ENCODE measurements at regions not wholly inside any gene's neighbourhood (a gene's known extent, or its start where the extent isn't known, plus 50 kb on each side); places are given as distances from the start of the nearest gene placed in this dataset.

DNA sequence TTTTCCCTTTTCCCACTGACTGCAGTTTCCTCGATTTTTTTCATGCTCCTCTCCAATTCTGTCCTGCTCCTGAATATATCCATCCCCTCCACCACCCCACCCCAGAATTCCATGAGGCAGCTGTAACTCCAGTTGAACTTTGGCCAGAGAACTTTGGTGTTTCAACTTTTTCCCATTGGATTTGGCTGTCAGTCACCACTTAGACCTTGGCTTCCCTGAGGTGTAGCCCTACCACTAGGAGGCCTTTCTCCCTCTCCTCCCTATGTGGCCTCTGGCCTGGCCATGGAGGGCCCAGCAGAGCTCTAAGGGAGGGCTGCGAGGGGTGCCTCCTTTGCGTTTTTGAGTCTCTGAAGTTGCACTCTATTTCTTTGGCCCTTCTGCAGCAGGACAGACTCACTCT, 261.3 kb downstream of the PIK3R1 start:
- no peak for DNase-seq (ENCODE audit: low read depth in 1 of 2, low spot score in 1 of 2)

DNA sequence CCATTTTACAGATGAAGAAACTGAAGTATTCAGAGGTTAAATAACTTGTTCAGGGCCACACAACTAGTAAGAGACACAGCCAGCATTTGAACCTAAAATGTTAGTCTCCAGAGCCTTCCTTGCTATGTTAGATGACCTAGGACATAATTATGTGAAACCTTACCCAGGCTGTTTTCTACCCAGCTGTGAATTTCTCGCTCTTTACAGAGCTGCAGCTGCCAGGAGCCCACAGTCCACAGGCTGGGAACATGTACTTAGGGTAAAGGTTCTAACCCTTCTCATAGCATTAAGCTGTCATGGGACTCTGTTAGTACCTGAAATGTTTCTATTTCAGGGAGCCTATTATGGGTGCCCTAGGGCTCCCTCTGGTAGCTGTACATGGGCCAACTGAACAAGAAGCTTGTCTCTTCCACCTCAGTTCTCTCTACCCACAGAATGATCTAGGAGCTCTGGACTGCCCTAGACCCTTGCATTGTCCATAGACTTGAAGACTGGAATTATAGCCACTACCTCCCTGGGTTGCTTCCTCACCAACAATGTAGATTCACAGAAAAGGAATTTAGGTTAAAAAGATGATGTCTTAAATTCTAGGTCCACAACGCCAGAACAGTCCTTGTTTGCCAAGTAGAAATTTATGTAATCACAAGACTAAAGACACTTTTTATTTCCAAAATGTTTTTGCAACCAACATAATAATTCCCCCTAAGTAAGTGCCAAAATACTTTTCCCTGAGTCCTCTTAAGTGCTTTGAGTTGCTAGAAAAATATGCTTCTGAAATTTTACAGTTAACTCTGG, 262.9 kb downstream of the PIK3R1 start:
- no peak for DNase-seq (ENCODE audit: low read depth in 1 of 2, low spot score in 1 of 2)

DNA sequence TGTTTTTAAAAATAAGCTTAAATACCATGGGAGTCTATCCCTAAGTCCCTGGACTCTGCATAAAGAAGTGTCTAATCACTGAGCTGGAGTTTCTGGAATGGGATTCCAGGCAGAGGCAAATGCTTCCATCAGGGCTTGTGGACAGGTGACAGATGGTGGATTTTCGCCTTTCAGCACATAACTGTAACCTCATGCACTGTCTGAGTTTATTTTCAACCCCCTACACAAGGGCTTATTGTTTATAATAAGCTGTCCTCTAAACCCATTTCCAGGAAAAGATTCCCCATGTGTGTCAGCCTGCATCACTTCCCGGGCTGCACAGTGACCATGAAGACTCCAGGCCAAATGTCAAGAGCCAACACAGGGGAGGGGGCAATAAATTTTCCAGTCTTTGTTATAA, 264.0 kb downstream of the PIK3R1 start:
- no peak for DNase-seq (ENCODE audit: low read depth in 1 of 2, low spot score in 1 of 2)

DNA sequence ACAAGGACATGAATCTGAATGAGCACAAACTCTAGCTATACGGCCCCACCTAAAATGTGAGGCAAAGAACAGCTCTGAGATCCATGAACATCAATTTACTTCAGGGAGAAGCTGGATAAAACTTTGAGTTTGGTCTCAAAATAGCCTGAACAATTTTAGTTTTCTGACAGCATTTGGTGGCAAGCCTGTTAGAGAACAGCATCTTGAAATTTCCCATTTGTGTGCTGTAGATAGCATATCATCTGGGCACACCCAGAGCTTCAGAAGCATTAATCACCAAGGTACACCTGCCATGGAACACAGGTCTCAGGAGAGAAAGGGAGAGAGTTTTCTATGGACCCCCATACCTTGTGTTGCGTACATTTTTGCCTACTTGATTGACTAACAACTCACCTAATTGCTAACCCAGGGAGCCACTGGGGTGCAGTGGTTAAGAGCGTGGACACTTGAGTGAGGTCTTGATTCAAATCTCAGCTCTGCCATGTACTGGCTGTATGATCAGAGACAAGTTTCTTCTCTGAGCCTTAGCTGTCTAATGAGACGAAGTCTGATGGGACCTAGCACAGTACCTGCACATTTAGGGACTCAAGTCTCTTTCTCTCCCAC, 264.9 kb downstream of the PIK3R1 start:
- DNase-seq (ENCODE audit: low read depth in 1 of 2, low spot score in 1 of 2): no peak

- DNase-seq (ENCODE audit: low read depth in 1 of 2, low spot score in 1 of 2): no peak
Observed at GRCh38 chr5:68482199-68482598, 266.6 kb downstream of the PIK3R1 start.

DNA sequence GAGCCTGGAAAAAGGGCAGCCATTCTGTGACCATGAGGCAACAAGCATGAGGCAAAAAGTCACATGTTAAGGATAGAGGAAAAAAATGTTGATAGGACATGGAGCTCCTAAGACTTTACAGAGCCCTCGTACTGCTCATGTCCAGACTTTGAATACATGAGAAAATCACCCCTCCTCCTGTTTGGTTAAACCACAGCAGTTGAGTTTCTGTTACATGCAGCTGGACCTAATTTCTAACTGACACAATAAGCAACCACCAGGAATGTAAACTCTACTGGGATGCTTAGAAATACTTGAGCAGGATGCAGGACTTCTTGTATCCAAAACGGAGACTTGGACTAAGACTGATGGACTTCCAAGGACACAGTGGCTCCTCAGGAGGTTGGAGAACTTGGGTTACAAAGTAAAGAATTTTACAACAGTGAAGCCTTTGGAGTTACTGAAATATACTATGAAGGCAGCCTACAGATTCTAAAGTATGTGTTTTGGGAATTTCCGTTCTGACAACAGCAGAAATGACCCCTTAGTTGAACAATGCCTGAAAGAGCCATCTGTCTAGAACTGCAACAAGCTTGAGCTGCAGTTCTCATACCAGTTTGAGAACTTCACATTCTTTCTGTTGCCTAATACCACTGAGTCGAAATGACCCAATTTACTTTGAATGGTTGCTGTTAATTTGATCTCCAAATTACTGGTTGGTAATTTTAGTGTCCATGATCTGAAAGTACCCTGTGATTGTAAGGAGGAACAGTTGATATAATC, 268.9 kb downstream of the PIK3R1 start:
- no peak for DNase-seq (ENCODE audit: low read depth in 1 of 2, low spot score in 1 of 2)

DNA sequence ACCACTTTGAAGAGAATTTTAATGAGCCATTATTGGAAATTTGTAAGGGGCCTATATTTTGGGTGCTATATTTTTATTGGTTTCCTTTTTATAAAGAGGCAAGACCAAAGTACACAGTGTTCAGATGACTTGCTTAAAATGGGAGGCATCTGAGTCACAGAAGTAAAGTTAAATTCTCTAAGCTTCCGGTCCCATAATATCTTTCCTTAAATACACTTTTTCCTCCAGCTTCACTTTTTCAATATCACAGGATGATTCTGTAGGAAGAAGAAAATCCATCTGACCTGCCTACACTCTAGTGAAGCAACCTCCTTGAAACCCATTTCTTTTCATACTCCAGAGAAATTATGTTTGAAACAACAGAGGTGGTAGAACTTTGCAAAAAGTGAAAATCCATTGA, 274.0 kb downstream of the PIK3R1 start:
- no peak for DNase-seq (ENCODE audit: low read depth in 1 of 2, low spot score in 1 of 2)

DNA sequence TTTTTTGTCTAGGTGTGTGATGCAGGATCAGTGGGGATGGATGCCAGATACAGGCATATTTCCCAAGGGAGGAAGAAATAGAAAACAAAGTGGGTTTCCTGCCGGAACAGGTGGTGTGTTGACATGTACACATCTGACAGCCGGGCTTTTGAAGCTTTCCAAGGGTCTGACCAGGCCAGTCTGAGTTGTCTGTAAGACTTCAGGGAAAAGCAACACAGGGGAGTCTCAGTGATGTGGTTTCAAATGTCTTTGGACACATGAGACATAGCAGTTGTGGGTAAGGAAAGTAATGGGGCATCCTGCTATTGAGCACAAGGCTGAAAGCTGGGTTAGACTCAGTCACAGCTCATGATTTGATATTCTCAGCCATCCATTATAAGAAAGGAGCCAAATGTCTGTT, 274.9 kb downstream of the PIK3R1 start:
- no peak for DNase-seq (ENCODE audit: low read depth in 1 of 2, low spot score in 1 of 2)

- DNase-seq (ENCODE audit: low read depth in 1 of 2, low spot score in 1 of 2): no peak
Observed at GRCh38 chr5:68494771-68495170, 279.2 kb downstream of the PIK3R1 start.

DNA sequence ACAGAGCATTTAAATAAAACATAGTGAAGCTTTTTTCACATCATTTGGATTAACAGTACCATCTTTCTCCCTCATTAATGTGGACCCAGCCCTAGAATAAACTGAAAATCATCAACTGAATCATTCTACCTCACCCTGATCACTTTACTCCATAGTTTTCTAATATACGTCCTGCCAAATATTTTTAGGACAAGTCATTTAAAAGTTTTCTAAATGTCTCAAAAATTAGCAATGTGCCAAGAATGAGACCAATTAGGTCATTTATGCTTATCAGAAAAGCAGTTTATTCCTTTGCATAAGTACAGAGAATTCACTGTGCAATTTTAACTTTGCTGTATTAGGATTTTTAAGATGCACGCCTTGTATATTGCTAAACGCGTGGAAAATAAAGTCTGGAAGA, 284.4 kb downstream of the PIK3R1 start:
- DNase-seq (ENCODE audit: low read depth in 1 of 2, low spot score in 1 of 2): no peak

DNA sequence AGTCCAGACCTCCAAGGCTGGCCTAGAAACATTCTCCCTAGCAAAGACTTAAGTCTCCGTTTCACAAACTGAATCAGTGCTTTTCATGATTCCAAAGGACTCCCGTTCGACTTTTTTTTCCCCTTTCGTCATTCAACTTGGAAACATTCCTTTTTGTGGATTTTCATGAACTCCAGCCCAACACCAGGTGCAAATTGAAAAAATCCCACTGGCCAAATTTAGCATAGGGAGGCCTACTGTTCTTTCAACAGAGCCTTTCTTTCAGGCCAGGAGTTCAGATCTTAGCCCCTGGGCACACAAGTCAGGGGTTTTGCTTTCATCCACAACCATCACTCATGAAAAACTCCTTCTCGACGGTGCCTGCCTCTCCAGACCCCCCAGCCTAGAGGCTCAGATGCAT, 285.3 kb downstream of the PIK3R1 start:
- no peak for DNase-seq (ENCODE audit: low read depth in 1 of 2, low spot score in 1 of 2)

- no peak for DNase-seq (ENCODE audit: low read depth in 1 of 2, low spot score in 1 of 2)
Observed at GRCh38 chr5:68502531-68502930, 287.0 kb downstream of the PIK3R1 start.

GRCh38 chr5:68504306-68504705, 288.8 kb downstream of the PIK3R1 start:
- no peak for DNase-seq (ENCODE audit: low read depth in 1 of 2, low spot score in 1 of 2)

DNA sequence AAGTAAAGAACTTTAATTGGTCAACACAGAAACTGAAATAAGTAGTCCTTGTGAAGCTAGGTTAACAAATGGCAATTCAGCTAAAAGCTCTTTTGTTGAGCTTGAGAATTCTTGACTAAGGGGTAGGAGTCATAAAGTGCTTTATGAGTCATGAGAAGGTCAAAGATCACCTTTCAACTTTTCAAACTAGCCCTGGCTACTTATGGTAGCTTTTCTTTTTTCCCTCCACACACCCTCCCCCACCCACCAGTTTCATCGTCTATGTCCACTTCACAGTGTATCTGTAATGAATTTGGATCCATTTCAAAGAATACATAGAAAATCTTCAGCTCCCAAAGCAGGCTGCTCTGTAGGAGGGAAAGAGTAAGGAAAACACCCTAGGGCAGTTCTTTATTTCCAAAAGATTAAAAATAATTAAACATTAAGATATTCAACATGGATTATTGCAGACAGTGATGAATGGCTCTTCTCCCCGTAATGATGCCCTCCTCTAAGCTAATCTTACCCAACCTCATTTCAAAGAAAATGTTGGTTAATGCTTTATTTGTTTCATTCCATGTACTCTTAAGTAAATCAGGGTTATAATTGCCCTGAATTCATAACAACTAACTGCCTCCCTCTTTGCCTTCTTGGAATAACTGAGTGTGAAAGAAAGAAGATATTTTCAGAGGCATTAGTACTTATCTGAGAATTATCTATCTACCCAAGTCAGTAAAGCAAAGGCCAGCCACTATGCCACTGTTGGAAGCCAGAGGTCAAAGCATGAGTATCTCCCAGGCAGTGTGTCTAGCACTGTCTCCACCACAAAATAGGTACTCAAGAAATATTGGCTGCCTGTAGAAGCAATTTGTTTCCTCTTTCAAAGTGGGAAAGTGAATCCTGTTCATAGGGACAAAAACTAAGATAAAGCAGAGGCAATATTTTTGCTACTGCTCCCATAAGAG, 290.6 kb downstream of the PIK3R1 start:
- DNase-seq (ENCODE audit: low read depth in 1 of 2, low spot score in 1 of 2): no peak

DNA sequence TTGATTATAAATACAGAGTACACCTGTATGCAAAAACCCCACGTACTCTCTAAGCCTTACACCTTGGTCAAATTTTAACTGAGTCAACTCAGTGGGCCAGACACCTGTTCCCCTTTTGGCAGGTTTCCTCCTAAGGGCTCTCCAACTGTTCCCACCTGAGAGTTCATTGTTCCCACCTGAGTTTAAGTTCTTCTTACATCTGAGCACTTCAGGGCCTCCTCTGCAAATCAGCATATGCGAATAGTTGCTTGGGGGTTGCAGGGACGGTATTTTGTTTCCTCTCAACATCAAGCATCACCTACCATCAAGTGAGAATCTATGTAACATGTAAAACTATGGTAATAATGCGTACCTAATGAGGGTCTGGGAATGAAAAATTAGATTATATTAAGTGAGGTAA, 300.0 kb downstream of the PIK3R1 start:
- DNase-seq (ENCODE audit: low read depth in 1 of 2, low spot score in 1 of 2): no peak

DNA sequence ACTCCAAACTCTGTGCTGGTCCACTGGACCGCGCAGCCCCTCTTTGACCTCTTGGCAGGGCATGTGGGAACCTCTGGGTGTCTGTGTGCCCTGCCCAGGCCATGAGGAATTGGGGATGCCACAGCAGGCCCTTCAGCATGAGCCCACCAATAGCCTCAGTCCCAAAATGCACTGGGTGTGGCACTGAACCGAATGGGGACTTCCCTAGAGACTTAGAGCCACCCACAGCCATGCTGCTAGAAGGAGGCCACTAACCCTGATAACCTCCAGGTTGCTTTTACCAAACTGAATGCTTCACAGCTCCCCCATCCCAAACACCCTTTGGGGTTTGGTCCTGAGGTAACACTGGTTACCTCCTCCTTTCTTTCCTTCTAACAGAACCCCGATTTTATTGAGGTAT, 302.7 kb downstream of the PIK3R1 start:
- no peak for DNase-seq (ENCODE audit: low read depth in 1 of 2, low spot score in 1 of 2)

GRCh38 chr5:68519143-68519542, 303.6 kb downstream of the PIK3R1 start:
- no peak for DNase-seq (ENCODE audit: low read depth in 1 of 2, low spot score in 1 of 2)

GRCh38 chr5:68521776-68522175, 306.2 kb downstream of the PIK3R1 start:
- DNase-seq (ENCODE audit: low read depth in 1 of 2, low spot score in 1 of 2): no peak

DNA sequence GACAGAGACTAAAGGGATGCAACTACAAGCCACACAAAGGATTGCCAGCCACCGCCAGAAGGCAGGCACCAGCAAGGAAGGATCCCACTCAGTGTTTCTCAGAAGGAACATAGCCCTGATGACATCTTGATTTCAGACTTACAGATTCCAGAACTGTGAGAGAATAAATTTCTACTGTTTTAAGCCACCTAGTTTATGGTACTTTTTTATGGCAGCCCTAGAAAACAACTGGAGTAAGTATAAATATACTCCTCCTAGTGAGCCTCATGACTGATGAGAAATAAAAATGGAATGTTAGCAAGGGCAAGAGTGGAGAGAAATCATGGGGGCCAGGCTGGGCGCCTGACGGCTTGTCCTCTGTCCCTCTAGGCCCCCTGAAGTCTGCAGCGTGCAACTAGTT, 307.3 kb downstream of the PIK3R1 start:
- DNase-seq (ENCODE audit: low read depth in 1 of 2, low spot score in 1 of 2): no peak

DNA sequence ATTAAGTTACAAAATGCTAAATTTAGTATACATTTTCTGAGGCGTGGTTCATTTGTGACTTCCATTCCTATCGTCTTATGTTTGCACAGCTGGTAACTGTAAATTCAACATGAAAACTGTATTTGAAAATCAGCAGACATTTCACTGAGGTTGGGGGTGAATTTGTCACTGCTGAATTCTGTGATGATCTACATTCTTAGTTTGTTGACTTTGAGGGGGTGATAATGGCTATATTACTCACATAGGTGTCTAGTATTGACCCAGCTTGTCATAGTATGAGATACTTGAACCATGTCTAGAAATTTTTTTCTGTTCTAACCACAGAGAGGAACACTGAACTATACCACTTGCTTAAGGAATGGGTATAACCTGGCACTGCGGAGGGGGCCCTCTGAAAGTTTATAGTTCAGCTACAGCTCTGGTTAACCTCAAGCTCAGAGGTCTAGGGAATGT, 313.3 kb downstream of the PIK3R1 start:
- DNase-seq (ENCODE audit: low read depth in 1 of 2, low spot score in 1 of 2): no peak

GRCh38 chr5:68529581-68529980, 314.0 kb downstream of the PIK3R1 start:
- DNase-seq (ENCODE audit: low read depth in 1 of 2, low spot score in 1 of 2): no peak
